Occipital lobe (tissue), 1 donor: ENCODE measurements at regions not wholly inside any gene's neighbourhood (a gene's known extent, or its start where the extent isn't known, plus 50 kb on each side); places are given as distances from the start of the nearest gene placed in this dataset.
"Not testable (repeated sequence)": the region's sequence is repeated elsewhere in the genome, so short reads cannot be mapped to it uniquely, and the experiment has no call there.

Experiments
- DNase-seq: peaks from one replicate; lab custom pipeline; 2025; lab: John Stamatoyannopoulos, UW

DNA sequence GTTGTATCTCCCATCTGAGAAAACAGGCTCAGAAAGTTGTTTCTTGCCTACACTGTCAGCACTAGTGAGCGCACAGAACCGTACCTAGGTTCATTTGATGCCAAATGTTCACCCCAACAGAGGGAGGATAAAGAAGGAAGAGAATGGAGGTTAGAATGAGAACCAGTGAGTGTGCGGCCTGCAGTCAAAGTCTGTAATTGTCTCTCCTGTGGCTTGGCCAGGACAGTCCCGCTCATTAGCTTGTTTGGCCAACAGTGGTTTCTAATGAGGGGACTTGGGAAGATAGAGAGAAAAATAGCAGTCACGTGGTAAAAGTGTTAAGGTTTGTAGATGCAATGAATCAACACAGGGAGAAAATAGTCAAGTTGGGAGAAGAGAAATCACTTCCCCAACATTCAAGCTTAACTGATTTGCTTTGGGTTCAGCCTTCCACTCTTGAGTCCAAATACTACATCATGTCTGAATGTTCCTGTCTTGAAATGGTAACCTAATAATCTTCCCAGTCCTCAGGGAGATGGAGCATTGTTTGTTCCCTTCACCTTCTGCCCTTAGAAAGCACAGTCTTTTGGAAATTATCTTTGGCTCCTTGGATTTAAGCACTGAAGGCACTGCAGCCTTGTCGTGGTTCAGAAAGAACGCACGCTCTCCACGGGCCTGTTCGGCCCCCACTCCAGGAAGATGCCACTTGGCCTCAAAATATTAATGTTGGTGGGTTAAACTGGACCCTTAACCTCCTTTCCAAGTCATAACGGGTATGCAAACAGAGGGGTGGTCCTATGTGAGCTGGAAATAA, 360.4 kb upstream of the ZNF32 start:
- no peak for DNase-seq

DNA sequence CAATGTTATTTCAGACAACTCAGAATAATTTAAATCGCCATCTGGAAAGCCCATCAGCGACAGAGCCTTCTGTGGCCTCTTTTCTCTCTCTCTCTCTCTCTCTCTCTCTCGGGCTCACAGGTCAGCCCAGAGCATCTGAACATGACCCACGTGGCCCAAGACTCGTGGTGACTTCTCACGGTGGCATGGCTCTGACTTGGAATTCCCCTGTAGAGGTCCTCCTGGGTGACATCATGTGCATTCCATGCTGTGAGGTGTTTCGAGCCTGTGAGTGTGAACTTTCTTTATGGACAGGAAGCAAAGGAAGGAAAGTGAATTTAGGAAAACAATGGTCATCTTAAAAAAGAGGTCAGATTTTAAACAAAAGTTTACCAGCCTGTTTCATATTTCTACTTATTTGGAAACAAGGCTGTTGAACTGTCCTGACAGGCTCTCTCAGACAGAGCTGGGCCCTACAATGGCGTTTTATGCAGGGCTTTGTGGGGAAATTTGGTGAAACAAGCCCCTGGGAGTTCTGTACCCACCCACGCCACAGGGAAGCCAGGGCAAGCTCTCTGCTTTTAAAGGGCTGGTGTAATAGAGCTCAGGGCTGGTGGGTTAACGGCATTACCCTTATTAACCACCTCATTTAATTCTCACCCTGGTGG, 359.7 kb upstream of the ZNF32 start:
- DNase-seq = no peak

DNA sequence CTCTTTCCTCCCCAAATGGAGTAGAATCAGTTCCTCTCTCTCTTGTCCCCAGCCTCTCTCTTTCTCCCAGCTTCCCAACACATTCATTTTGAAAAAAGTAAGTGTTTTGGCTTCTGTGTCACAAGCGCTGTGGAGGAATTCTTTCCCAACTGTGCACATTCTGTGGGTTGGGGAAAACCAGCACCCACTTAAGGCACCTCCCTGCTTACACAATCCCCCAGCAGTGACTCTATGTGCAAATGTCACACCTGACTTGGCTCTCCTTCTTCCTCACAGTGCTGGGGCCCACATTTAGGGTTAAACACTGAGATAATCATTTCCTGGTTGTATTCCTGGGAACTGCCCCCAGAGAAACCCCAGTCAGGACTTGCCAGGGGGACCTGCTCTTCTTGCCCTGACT, 358.1 kb upstream of the ZNF32 start:
- DNase-seq = no peak

DNA sequence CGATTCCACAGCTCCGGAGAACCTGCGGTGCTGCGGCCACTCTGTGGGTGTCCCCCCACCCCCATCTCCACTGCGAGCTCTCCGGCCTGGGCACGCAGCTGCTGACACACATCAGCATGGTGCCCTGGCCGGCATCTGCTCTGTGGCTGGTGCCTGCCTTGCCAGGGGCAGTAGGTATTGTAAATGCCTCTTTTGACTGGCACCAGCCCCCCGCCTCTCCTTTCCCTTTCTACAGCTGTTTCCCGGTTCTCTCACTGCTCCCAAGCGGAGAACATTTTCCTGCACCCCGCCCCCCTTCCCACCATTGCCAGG, 357.1 kb upstream of the ZNF32 start:
- DNase-seq = no peak

DNA sequence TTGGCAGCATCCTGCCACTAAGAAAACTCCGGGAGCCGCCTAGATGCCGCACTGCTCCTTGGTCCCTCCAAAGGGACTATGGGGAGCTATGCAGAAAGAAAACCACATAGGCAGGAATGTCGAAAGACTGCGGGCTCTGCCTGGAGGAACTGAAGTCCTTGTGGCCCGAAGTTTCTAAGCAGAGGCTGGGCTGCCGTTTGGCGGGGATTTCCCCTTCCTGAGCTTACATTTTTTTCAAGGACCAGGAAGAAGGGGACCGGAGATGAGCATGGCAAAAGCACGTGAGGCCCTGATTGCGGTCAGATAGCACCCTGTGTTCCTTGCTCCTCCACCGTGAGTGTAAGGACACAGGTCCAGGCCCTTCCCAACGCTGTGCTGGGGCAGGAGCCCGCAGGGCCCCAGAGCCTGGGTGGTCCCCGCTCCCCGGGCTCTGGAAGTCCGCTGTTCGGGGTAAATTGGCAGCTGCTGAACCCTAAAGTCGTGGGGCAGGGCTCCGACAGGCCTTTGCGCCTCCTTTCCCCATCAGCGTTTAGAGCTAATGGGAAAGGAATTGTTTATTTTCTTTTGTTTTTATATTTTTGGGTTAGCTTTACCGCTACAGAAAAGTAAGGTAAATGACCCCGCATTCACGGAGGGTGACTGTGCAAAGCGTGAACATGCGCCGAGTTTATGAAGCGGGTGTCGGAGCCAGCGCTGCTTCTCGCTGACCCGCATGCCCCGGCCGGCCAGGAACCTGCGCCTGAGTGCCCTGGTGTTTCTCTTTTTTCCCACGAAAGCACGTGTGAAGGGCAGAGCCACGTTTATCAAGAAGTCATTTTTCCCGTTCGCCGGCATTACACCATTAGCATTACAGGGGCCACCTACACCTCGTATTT, 356.5 kb upstream of the ZNF32 start:
- DNase-seq = no peak

DNA sequence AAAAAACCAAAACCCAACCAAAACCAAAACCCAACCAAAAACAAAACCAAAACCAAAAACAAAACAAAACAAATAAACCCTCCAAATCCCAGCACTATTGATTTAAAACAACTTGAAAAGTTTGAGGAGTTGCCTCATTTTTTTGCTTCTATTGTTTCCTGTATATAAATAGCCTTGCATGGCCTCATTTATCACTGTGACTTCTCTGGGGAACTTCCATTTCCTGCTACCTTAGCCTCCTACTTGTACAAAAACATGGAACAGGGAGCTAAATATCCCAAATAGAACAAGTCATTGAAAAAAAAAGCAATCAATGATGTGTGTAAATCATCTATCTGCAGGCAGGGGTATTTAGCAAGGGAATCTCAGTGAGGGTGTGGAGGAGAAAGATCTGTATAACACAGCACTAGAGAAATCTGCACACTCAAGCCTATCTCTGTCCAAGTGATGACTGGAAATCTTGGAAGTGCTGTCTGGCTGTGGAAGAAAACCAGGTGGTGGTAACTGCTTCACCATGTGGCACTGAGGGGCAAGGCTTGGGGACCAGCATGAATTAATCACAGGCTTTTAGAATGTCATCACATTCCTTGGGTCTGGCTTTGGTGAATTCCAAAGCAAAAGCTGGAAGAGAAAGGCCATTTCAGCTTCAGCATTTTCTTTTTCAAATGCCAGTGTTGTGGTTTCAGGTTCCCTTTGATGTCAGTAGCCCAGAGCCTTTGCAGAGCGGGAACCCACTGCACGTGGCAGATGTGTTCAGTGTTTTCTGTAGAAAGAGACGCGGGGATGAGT, 349.5 kb upstream of the ZNF32 start:
- no peak for DNase-seq

DNA sequence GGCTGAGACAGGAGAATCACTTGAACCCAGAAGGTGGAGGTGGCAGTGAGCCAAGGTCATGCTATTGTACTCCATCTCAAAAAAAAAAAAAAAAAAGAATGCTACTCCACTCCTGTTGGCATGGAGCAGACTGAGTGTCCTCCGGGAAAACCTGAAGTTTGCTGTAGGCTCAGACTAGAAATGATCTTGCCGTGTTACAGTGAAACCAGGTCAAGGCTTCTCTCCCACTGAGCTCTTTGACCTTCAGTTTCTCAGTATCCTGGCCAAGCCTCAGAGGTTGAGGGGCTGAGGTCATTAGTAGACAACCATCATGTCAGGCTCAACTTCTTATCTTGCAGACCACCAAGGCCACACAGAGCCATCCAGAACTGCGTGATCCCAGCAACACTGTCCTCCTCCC, 348.6 kb upstream of the ZNF32 start:
- DNase-seq = no peak

DNA sequence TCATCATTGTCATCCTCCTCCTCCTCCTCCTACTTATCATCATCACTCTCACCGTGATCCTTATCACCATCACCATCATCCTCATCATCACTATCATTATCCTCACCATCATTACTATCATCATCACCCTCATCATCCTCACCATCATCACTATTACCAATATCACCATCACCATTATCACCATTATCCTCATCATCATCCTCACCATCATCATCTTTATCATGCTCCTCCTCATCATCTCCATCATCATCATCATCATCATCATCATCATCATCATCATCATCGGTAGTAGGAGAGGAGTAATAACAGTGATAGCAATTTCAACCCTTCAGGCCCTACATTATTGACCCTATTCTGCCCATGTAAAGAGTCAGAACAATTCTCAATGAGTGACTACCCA, 345.9 kb upstream of the ZNF32 start:
- no peak for DNase-seq

DNA sequence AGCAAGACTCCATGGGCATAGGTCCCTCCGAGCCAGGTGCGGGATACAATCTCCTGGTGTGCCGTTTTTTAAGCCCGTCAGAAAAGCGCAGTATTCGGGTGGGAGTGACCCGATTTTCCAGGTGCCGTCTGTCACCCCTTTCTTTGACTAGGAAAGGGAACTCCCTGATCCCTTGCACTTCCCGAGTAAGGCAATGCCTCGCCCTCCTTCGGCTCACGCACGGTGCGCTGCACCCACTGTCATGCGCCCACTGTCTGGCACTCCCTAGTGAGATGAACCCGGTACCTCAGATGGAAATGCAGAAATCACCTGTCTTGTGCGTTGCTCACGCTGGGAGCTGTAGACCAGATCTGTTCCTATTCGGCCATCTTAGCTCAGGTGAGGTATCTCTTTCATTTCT, 344.1 kb upstream of the ZNF32 start:
- not testable (repeated sequence) for DNase-seq

DNA sequence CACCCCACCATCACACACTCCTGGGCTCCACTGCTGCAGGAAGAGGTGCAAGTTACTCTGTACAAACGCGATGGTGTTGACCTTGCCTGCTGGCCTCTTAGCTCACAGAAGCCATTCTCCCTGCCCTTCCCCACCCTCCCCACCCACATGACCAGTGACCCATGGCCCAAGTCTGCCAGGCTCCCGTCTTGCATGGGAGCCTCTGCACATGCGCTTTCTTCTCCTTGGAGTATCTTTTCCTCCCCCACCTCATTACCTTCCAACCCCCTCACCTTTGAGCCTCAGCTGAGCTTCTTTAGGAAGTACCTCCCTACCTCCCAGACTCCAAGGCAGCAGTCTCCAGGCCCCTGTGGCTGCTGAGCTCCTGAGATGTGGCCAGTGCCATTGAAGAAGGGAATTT, 337.7 kb upstream of the ZNF32 start:
- no peak for DNase-seq

DNA sequence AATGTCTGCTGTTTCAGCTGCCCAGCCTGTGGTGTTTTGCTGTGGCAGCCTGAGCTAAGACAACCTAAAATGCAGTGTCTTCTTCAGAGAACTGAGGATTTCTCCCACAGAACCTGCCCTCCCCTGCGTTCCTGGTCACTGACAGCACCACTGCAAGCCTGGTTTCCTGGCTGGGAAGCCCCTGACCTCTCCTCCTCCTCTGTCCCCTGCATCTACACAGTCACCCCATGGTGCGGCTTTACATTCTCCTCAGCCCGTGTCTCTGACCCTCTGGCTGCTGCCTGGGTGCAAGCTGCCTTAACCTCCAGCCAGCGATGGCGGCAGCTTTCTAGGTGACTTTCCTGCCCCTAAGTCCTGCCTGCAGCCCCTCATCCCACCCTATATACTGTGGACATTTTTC, 337.3 kb upstream of the ZNF32 start:
- DNase-seq = no peak

DNA sequence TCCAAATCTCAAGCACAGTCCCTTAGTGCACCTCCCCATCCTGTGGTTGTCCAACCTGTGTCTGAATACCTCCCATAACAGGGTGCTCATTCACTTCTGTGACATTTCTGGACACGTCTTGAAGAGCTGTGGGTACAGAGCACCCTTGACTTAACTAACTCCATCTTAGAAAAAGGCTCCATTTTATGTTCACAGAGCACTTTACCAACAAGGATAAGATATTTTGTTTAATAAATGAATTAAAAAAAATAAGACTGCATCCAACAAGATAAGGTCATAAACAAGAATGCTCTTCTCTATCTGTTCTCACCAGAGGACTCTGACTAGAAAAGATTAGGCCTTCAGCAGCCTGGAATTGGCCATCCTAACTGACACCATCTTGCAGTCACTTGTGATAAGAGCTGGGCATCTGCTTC, 335.2 kb upstream of the ZNF32 start:
- no peak for DNase-seq

DNA sequence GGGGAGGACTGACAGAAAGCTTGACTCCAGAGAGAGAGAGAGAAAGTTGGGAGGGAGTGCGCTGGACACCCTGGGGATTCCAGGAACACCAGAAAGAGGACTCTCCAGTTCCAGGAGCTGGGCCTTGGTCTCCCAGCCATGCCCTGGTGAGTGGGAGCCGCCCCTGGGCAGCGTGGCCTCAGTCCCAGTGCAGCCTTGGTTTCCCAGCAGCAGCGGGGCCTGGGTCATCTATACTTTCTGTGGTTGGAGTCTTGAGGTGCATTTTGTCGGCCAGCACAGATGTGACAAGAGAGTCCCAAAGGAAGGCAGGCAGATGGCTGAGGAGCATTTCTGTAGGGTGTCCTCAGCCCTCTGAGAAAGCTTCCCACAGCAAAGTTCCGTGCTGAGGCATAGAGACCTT, 334.7 kb upstream of the ZNF32 start:
- DNase-seq = no peak

DNA sequence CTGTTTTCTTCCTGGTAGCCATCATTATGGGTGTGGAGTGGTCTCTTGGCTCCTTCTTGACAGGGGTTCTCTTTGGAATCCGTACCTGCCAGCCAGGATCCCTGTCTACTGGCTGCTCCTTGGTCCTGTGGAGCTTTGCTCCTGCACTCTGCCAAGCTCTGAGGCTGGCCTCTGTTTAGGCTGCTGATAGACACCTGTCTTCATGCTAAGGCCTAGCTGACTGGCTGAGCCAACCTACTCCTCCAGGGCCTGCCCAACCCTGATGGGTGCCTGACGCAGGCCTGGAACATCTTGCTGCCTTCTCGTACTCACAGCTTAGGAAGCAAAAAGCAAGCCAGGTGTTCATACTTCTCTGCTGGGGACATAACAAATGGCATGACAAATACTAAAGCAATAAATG, 333.6 kb upstream of the ZNF32 start:
- DNase-seq = no peak

DNA sequence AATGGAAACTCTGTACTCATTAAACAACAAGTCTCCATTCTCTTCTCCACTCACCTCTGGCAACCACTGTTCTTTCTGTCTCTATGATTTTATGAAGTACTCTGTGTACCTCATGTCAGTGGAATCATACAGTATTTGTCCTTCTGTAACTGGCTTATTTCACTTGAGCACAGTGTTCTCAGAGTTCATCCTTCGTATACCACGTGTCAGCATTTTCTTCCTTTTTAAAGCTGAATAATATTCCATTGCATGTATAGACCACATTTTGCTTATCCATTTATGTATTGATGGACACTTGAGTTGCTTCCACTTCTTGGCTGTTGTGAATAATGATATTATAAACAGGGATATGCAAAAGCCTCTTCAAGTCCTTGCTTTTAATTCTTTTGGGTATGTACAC, 333.0 kb upstream of the ZNF32 start:
- DNase-seq = no peak

DNA sequence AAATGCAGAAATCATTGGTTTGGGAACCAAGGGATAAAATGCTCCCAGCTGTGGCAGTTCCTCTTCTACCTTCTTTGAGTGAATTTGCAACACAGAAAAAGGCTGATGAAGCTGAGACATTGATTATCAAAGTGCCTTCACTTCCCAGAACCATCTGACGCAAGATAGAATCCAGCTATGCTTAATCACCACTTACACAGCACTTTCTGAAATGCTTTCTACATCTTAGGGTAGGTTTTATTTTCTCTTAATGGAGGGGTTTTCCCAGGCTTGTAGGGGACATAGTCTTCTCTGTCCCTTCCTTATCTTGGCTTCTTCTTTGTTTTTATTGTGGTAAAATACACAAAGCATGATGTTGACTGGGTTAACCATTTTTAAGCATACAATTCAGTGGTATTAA, 332.6 kb upstream of the ZNF32 start:
- no peak for DNase-seq

DNA sequence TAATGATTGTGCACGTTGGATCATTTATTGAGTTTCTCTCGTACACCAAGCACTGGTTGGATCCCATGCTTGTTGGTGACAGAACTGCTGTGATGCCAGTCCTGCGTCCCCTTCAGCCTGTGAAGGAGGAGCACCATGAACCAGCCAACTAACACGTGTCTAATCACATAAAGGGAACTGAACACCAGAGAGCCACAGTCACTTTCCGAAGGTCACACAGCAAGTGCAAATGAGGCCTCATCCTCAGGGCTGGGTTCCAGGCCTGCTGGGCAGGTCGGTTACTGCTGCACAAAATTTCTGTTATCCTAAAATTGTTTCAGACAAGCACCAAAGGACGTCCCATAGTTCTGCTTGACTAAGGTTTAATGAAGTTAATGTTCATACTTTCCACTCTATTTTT, 332.0 kb upstream of the ZNF32 start:
- no peak for DNase-seq

DNA sequence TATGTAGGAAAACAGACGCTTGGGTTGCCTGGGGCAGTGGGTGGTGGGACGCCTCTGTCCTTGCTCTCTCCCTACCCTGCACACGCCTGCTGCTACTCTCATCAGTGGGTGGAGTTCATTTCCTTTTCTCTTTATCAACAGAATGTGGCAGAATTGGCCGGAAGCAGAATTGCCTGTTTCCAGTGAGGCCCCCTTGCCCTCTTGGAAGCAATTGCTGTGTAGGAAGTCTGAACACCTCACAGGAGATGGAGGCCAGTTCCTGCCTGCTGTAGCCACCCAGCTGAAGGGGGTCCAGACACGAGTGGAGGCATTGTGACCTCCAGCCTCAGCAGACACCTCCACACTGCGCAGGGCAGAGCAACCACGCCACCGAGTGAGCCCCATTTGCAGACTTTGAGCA, 331.6 kb upstream of the ZNF32 start:
- no peak for DNase-seq

DNA sequence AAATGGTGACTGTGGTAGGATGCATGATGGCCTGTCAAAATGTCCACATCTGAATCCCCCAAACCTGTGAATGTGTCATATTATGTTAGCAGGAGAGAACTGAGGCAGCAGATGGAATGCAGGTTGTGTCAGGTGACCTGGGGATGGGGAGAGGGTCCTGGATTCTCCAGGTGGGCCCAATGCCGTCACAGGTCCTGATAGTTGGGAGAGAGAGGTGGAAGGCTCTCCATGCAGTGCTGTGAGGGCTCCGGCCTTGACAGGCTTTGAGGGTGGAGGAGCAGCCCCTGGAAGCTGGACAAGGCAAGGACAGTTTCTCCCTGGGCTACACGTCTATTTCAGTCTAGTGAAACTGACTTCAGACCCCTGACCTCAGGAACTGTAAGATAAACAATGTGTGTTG, 330.9 kb upstream of the ZNF32 start:
- DNase-seq = no peak

DNA sequence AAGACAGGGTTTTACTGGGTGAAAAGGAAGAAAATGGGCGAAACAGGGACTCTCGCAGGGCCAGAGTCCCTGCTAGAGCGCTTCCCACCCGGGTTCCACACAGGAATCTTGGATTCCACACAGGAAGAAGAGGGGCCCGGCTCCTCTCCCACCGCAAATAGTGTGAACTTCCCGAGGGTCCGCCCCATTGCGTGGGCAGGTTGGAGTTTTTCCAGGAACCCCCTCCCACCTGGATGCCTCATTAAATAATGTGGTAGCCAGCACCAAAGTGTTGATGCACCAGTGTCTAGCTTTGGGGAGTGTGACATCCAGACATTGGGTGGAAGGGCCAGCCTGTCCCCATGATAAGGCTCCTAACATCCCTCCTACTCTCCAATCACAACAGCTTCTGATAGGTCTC, 330.3 kb upstream of the ZNF32 start:
- no peak for DNase-seq

DNA sequence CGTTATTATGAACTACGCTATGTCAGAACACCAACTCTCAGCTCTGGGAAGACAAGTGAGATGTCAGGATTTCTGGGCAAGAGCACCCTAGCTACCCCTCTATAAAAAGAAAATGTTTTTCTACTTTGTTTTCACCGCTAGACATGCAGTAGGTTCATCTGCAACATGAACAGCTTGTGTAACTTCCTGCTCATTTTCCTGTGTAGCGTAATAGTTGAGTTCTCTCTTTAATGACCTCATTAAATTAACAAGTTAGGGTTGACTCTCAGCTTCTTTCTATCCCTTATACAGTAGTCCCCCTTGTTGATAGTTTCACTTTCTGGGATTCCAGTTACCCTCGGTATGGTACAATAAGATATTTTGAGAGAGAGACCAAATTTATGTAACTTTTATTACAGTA, 329.4 kb upstream of the ZNF32 start:
- DNase-seq = no peak

DNA sequence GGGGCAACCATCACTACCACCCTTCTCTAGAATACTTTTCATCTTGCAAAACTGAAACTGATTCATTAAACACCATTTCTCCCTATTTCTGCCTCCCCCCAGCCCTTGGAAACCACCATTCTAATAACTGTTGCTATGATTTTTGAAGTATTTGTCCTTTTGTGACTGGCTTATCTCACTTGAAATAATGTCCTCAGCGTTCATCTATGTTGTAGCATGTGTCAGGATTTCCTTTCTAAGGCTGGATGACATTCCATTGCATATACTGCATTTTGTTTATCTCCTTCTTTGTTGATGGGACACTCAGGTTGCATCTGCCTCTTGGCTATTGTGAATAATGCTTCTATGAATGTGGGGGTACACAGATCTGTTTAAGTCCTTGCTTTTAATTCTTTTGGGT, 327.6 kb upstream of the ZNF32 start:
- no peak for DNase-seq
